PC-9 (cell line): ENCODE measurements at regions not wholly inside any gene's neighbourhood (a gene's known extent, or its start where the extent isn't known, plus 50 kb on each side); places are given as distances from the start of the nearest gene placed in this dataset.

Experiments used
- BruUV-seq: library from RNA; stranded (reverse); fragments of 400-500 nt; replicated peaks from 2 replicates; lab custom pipeline; 2021; lab: Mats Ljungman, UMichigan
- CTCF ChIA-PET: fragments of 300-600 bp; sonication (Branson Sonifier 250); formaldehyde crosslinking; loops from one replicate; lab custom pipeline; 2022; ENCODE audit warnings: antibody characterized with exemption; lab: Charles Lee
- POLR2A ChIA-PET: fragments of 300-600 bp; sonication (Branson Sonifier 250); formaldehyde crosslinking; loops from one replicate; lab custom pipeline; 2022; ENCODE audit warnings: antibody characterized with exemption; ENCODE audit not compliant: unreplicated experiment; lab: Charles Lee
- DNase-seq, 2 experiments: peaks; one replicate each; pipeline versions ENCODE4 v3.0.0 to v3.0.0-alpha.2; 2015 to 2022; ENCODE audit warnings: mixed read lengths in 1 of 2
- H2AFZ ChIP-seq: fragments of 200-600 bp; sonication (generic); 2 replicates; pipeline ENCODE4 v1.8.1; 2017; ENCODE audit warnings: antibody characterized with exemption
- H3F3A ChIP-seq: fragments of 200-600 bp; sonication (generic); 2 replicates; pipeline ENCODE4 v1.8.1; 2017; ENCODE audit warnings: antibody characterized with exemption, mild to moderate bottlenecking, low read depth; ENCODE audit not compliant: insufficient read depth
- H3K27ac ChIP-seq: fragments of 200-600 bp; sonication (generic); 2 replicates; pipeline ENCODE4 v1.6.1; 2016; ENCODE audit warnings: mixed run types
- H3K27me3 ChIP-seq: fragments of 200-600 bp; sonication (generic); 2 replicates; pipeline ENCODE4 v1.6.1; 2016; ENCODE audit warnings: low read depth, mixed run types; ENCODE audit not compliant: insufficient read depth
- H3K36me3 ChIP-seq: fragments of 200-600 bp; sonication (generic); 2 replicates; pipeline ENCODE4 v1.6.1; 2016; ENCODE audit warnings: low read depth, mixed run types
- H3K4me1 ChIP-seq: fragments of 200-600 bp; sonication (generic); replicated peaks from 2 replicates; pipeline ENCODE4 v1.6.1; 2016; ENCODE audit warnings: mixed run types; ENCODE audit not compliant: insufficient read depth
- H3K4me2 ChIP-seq: fragments of 200-600 bp; sonication (generic); 2 replicates; pipeline ENCODE4 v1.6.1; 2017; ENCODE audit warnings: mixed run types
- H3K4me3 ChIP-seq: fragments of 200-600 bp; sonication (generic); 2 replicates; pipeline ENCODE4 v1.6.1; 2016; ENCODE audit warnings: mixed run types
- H3K79me2 ChIP-seq: fragments of 200-600 bp; sonication (generic); 2 replicates; pipeline ENCODE4 v1.6.1; 2017; ENCODE audit warnings: low read depth, mixed run types
- H3K9me2 ChIP-seq: fragments of 200-600 bp; sonication (generic); 2 replicates; pipeline ENCODE4 v1.8.1; 2017; ENCODE audit warnings: mild to moderate bottlenecking; ENCODE audit not compliant: insufficient read depth
- H3K9me3 ChIP-seq: fragments of 200-600 bp; sonication (generic); 2 replicates; pipeline ENCODE4 v1.8.1; 2016; ENCODE audit warnings: low read depth; ENCODE audit not compliant: insufficient read depth
- H4K20me1 ChIP-seq: fragments of 200-600 bp; sonication (generic); 2 replicates; pipeline ENCODE4 v1.8.1; 2017; ENCODE audit not compliant: insufficient read depth
- CTCF ChIP-seq: fragments of 200-600 bp; sonication (generic); conservative IDR thresholded peaks from 2 replicates; pipeline ENCODE4 v1.6.1; 2017; ENCODE audit warnings: mixed run types, antibody characterized with exemption, mild to moderate bottlenecking, moderate library complexity
- EZH2 ChIP-seq: fragments of 200-600 bp; sonication (generic); IDR thresholded peaks from 2 replicates; pipeline ENCODE4 v1.8.0; 2017; ENCODE audit warnings: antibody characterized with exemption, low read depth
- intact Hi-C: fragments of 100-400 bp; cut with micrococcal nuclease; formaldehyde crosslinking; loops from one replicate; pipeline ENCODE4 v1.10.0; 2022; ENCODE audit not compliant: unreplicated experiment

GRCh38 chr13:94947392-94947791, 235.0 kb upstream of the SOX21 start:
- no TSS peak for BruUV-seq
- ChIA-PET POLR2A (no interaction called here), CTCF (no interaction called here)
- Histone ChIP-seq H3K79me2 (no peaks in the 10 kb centered on the region), H4K20me1 (no peaks in the 10 kb centered on the region), H3K36me3 (no peaks in the 10 kb centered on the region), H3K4me2 (no peak overlapping the region), H3K9me3 (no peaks in the 10 kb centered on the region), H2AFZ (no peak overlapping the region), H3K27me3 (peaks cover 67% of the 10 kb centered on the region), H3K4me3 (no peak overlapping the region), H3K9me2 (no peaks in the 10 kb centered on the region), H3K27ac (no peak overlapping the region), H3K4me1 (no peaks in the 10 kb centered on the region), H3F3A (no peaks in the 10 kb centered on the region)
- no peak for TF ChIP-seq EZH2
- no peak for TF ChIP-seq CTCF
- no peak for DNase-seq
- intact Hi-C loops, result no loop called here

DNA sequence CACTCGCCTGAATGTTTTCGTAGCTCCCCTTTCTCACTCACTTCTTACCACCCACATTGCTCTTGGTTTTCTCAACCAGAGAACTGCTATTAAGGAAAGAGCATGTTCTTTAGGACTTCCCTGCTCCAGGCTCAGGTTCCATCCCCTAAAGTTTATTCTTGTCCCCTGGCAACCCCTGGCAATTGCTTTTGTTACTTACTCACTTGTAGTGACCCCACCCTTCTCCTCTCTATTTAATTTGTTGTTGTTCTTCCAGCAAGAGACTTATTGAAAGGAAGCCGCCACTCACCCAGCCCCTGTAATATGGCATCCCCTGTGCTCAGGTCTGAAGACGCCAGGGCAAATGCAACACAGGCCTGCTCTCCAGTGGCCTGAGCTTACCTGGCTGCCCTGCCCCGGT, 233.7 kb upstream of the SOX21 start:
- ChIA-PET CTCF (no interaction called here), POLR2A (no interaction called here)
- no TSS peak for BruUV-seq
- H3K9me2 ChIP-seq, result no peaks in the 10 kb centered on the region
- DNase-seq, result no peak
- no peaks in the 10 kb centered on the region for H3K4me1 ChIP-seq
- H3K4me2 ChIP-seq, result no peak overlapping the region
- no peaks in the 10 kb centered on the region for H3K36me3 ChIP-seq
- no peaks in the 10 kb centered on the region for H3K79me2 ChIP-seq
- H3F3A ChIP-seq, result no peaks in the 10 kb centered on the region
- peaks cover 69% of the 10 kb centered on the region for H3K27me3 ChIP-seq
- no peak for TF ChIP-seq EZH2
- no peak for TF ChIP-seq CTCF
- H2AFZ ChIP-seq, result no peak overlapping the region
- H3K27ac ChIP-seq, result no peak overlapping the region
- H3K4me3 ChIP-seq, result no peak overlapping the region
- H3K9me3 ChIP-seq, result no peaks in the 10 kb centered on the region
- intact Hi-C loops, result no loop called here
- H4K20me1 ChIP-seq, result no peaks in the 10 kb centered on the region

- H3K4me2 ChIP-seq, result no peak overlapping the region
- POLR2A ChIA-PET, result no interaction called here
- TF ChIP-seq CTCF, result no peak
- TF ChIP-seq EZH2, result no peak
- H3K27me3 ChIP-seq, result peaks cover 53% of the 10 kb centered on the region
- CTCF ChIA-PET, result no interaction called here
- no TSS peak for BruUV-seq
- no peaks in the 10 kb centered on the region for H3K4me1 ChIP-seq
- intact Hi-C loops, result no loop called here
- no peaks in the 10 kb centered on the region for H3F3A ChIP-seq
- no peaks in the 10 kb centered on the region for H3K79me2 ChIP-seq
- no peaks in the 10 kb centered on the region for H3K9me2 ChIP-seq
- no peak overlapping the region for H3K4me3 ChIP-seq
- no peak overlapping the region for H3K27ac ChIP-seq
- DNase-seq, result no peak
- no peaks in the 10 kb centered on the region for H3K36me3 ChIP-seq
- H3K9me3 ChIP-seq, result no peaks in the 10 kb centered on the region
- H4K20me1 ChIP-seq, result no peaks in the 10 kb centered on the region
- H2AFZ ChIP-seq, result no peak overlapping the region
Observed at GRCh38 chr13:94938124-94938523, 225.8 kb upstream of the SOX21 start.
